ENCODE measurements at regions not wholly inside any gene's neighbourhood (a gene's known extent, or its start where the extent isn't known, plus 50 kb on each side); places are given as distances from the start of the nearest gene placed in this dataset.

DNA sequence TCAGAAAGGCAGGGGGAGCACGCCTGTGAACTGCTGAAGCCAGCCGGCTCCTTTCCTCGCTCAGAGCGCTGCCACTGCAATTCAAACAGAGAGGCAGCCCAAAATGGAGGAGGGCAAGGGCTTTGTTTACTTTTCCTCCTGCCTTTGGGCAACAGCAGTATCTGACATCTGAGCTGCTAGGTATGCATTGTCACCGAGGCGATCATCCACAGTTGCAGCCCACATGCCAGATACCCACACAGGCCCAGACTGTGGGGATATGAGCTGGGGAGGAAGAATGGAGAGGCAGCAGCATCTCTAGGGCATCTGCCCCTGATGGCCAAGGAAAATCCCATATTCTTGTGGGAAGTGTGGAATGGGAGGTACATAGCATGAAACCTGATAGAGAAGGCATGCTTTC lies 357.1 kb downstream of the BARHL2 start:
- TF ChIP-seq, protein P1, sequence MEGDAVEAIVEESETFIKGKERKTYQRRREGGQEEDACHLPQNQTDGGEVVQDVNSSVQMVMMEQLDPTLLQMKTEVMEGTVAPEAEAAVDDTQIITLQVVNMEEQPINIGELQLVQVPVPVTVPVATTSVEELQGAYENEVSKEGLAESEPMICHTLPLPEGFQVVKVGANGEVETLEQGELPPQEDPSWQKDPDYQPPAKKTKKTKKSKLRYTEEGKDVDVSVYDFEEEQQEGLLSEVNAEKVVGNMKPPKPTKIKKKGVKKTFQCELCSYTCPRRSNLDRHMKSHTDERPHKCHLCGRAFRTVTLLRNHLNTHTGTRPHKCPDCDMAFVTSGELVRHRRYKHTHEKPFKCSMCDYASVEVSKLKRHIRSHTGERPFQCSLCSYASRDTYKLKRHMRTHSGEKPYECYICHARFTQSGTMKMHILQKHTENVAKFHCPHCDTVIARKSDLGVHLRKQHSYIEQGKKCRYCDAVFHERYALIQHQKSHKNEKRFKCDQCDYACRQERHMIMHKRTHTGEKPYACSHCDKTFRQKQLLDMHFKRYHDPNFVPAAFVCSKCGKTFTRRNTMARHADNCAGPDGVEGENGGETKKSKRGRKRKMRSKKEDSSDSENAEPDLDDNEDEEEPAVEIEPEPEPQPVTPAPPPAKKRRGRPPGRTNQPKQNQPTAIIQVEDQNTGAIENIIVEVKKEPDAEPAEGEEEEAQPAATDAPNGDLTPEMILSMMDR (conservative IDR thresholded peaks at IDR 0.05; ENCODE audit: low read depth in 2 of 2): no peak
- TF ChIP-seq EZH2phosphoT487 (IDR thresholded peaks at IDR 0.05; ENCODE audit: unreplicated experiment): no peak
- TF ChIP-seq EZH2 (IDR thresholded peaks at IDR 0.05; ENCODE audit: low read depth, unreplicated experiment): no peak
- TF ChIP-seq POLR2AphosphoS5 (IDR thresholded peaks at IDR 0.05; ENCODE audit: low read depth): no peak
- TF ChIP-seq, protein P2, sequence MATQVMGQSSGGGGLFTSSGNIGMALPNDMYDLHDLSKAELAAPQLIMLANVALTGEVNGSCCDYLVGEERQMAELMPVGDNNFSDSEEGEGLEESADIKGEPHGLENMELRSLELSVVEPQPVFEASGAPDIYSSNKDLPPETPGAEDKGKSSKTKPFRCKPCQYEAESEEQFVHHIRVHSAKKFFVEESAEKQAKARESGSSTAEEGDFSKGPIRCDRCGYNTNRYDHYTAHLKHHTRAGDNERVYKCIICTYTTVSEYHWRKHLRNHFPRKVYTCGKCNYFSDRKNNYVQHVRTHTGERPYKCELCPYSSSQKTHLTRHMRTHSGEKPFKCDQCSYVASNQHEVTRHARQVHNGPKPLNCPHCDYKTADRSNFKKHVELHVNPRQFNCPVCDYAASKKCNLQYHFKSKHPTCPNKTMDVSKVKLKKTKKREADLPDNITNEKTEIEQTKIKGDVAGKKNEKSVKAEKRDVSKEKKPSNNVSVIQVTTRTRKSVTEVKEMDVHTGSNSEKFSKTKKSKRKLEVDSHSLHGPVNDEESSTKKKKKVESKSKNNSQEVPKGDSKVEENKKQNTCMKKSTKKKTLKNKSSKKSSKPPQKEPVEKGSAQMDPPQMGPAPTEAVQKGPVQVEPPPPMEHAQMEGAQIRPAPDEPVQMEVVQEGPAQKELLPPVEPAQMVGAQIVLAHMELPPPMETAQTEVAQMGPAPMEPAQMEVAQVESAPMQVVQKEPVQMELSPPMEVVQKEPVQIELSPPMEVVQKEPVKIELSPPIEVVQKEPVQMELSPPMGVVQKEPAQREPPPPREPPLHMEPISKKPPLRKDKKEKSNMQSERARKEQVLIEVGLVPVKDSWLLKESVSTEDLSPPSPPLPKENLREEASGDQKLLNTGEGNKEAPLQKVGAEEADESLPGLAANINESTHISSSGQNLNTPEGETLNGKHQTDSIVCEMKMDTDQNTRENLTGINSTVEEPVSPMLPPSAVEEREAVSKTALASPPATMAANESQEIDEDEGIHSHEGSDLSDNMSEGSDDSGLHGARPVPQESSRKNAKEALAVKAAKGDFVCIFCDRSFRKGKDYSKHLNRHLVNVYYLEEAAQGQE (IDR thresholded peaks at IDR 0.05; ENCODE audit: unreplicated experiment): no peak
- no peak for TF ChIP-seq JUNB (IDR thresholded peaks at IDR 0.05; ENCODE audit: unreplicated experiment)
- no peak for TF ChIP-seq NANOG (IDR thresholded peaks at IDR 0.05; ENCODE audit: borderline replicate concordance)
- TF ChIP-seq, protein P3, sequence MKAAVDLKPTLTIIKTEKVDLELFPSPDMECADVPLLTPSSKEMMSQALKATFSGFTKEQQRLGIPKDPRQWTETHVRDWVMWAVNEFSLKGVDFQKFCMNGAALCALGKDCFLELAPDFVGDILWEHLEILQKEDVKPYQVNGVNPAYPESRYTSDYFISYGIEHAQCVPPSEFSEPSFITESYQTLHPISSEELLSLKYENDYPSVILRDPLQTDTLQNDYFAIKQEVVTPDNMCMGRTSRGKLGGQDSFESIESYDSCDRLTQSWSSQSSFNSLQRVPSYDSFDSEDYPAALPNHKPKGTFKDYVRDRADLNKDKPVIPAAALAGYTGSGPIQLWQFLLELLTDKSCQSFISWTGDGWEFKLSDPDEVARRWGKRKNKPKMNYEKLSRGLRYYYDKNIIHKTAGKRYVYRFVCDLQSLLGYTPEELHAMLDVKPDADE (IDR thresholded peaks at IDR 0.05): no peak
- TF ChIP-seq CREB1 (CRISPR knock-in tag; IDR thresholded peaks at IDR 0.05; ENCODE audit: low read depth): no peak
- TF ChIP-seq STAT1 (IDR thresholded peaks at IDR 0.05; ENCODE audit: unreplicated experiment): no peak

All from GM23338 (cell line).